Neural cell (in vitro differentiated cells): ENCODE measurements at regions not wholly inside any gene's neighbourhood (a gene's known extent, or its start where the extent isn't known, plus 50 kb on each side); places are given as distances from the start of the nearest gene placed in this dataset.

Experiments
- H2AFZ ChIP-seq: fragments of 200-600, 300-800 bp; sonication (generic), shearing (Covaris generic); 2 replicates; pipeline ENCODE4 v1.6.0; 2014; ENCODE audit warnings: low read depth, mild to moderate bottlenecking, antibody characterized with exemption, low read length, moderate library complexity
- H3F3A ChIP-seq: fragments of 200-600 bp; shearing (Covaris generic); 2 replicates; pipeline ENCODE4 v1.6.1; 2016; ENCODE audit warnings: mild to moderate bottlenecking, moderate library complexity, mixed read lengths, antibody characterized with exemption, low read length; ENCODE audit not compliant: insufficient read depth, poor library complexity, severe bottlenecking
- H3K27ac ChIP-seq: fragments of 200-600, 300-800 bp; sonication (generic), shearing (Covaris generic); 2 replicates; pipeline ENCODE4 v1.5.1; 2014; ENCODE audit warnings: mild to moderate bottlenecking, low read length, moderate library complexity
- H3K27me3 ChIP-seq: fragments of 300-800, 200-600 bp; sonication (generic), shearing (Covaris generic); 2 replicates; pipeline ENCODE4 v1.6.0; 2014; ENCODE audit warnings: mild to moderate bottlenecking, low read depth, low read length, moderate library complexity; ENCODE audit not compliant: insufficient read depth
- H3K36me3 ChIP-seq: fragments of 300-800, 200-600 bp; sonication (generic), shearing (Covaris generic); 2 replicates; pipeline ENCODE4 v1.5.1; 2014; ENCODE audit warnings: mild to moderate bottlenecking, antibody characterized with exemption, low read length, moderate library complexity; ENCODE audit not compliant: insufficient read depth
- H3K4me2 ChIP-seq: fragments of 300-800, 200-600 bp; sonication (generic), shearing (Covaris generic); 2 replicates; pipeline ENCODE4 v1.6.0; 2014; ENCODE audit warnings: mild to moderate bottlenecking, low read length
- H3K4me3 ChIP-seq: fragments of 300-800, 200-600 bp; sonication (generic), shearing (Covaris generic); 2 replicates; pipeline ENCODE4 v1.5.1; 2014; ENCODE audit warnings: mild to moderate bottlenecking, low read length, moderate library complexity
- H3K79me2 ChIP-seq: fragments of 200-600 bp; shearing (Covaris generic); replicated peaks from 2 replicates; pipeline ENCODE4 v1.6.0; 2014; ENCODE audit warnings: mild to moderate bottlenecking, low read length, moderate library complexity; ENCODE audit not compliant: insufficient read depth
- H3K9ac ChIP-seq: fragments of 300-800, 200-600 bp; sonication (generic), shearing (Covaris generic); 2 replicates; pipeline ENCODE4 v1.6.1; 2016; ENCODE audit warnings: mild to moderate bottlenecking, low read length, mixed read lengths
- H3K9me2 ChIP-seq: fragments of 200-600 bp; shearing (Covaris generic); 2 replicates; pipeline ENCODE4 v1.6.1; 2016; ENCODE audit warnings: mild to moderate bottlenecking, low read length, mixed read lengths; ENCODE audit not compliant: insufficient read depth
- H3K9me3 ChIP-seq: fragments of 200-600, 300-800 bp; sonication (generic), shearing (Covaris generic); 2 replicates; pipeline ENCODE4 v1.6.1; 2016; ENCODE audit warnings: mild to moderate bottlenecking, mixed run types, low read length, moderate library complexity, mixed read lengths
- H4K20me1 ChIP-seq: fragments of 200-600 bp; shearing (Covaris generic); 2 replicates; pipeline ENCODE4 v1.6.1; 2016; ENCODE audit warnings: mild to moderate bottlenecking, mixed run types; ENCODE audit not compliant: insufficient read depth
- EP300 ChIP-seq: fragments of 450-650 bp; conservative IDR thresholded peaks from 2 replicates; pipeline ENCODE4 v1.6.1; 2014; ENCODE audit warnings: antibody characterized with exemption, mild to moderate bottlenecking, moderate library complexity; ENCODE audit not compliant: poor library complexity, severe bottlenecking
- EZH2 ChIP-seq: fragments of 200-600, 300-800 bp; shearing (Covaris generic), sonication (generic); IDR thresholded peaks from 2 replicates; pipeline ENCODE4 v1.6.1; 2014; ENCODE audit warnings: antibody characterized with exemption, low read length, borderline replicate concordance, mild to moderate bottlenecking; ENCODE audit not compliant: insufficient read depth, poor library complexity, severe bottlenecking
- MXI1 ChIP-seq: fragments of 450-650 bp; conservative IDR thresholded peaks from 2 replicates; pipeline ENCODE4 v1.6.1; 2014; ENCODE audit warnings: antibody characterized with exemption, mild to moderate bottlenecking; ENCODE audit not compliant: poor library complexity, severe bottlenecking
- POLR2AphosphoS5 ChIP-seq: IDR thresholded peaks from 2 replicates; pipeline ENCODE4 v1.6.1; 2012
- RAD21 ChIP-seq: fragments of 450-650 bp; conservative IDR thresholded peaks from 2 replicates; pipeline ENCODE4 v1.6.1; 2014; ENCODE audit warnings: antibody characterized with exemption, mild to moderate bottlenecking, moderate library complexity
- SMC3 ChIP-seq: fragments of 450-650 bp; conservative IDR thresholded peaks from 2 replicates; pipeline ENCODE4 v1.6.1; 2014; ENCODE audit warnings: antibody characterized with exemption, mild to moderate bottlenecking, moderate library complexity; ENCODE audit not compliant: poor library complexity
- TAF1 ChIP-seq: IDR thresholded peaks from 2 replicates; pipeline ENCODE4 v1.6.1; 2012; ENCODE audit warnings: low read depth
- TF ChIP-seq, protein P1 (sequence below): IDR thresholded peaks from 2 replicates; pipeline ENCODE4 v1.6.1; 2012; ENCODE audit warnings: borderline replicate concordance
- TF ChIP-seq, protein P2 (sequence below): fragments of 450-650 bp; IDR thresholded peaks from 2 replicates; pipeline ENCODE4 v1.5.1; 2014; ENCODE audit warnings: antibody characterized with exemption, mild to moderate bottlenecking, moderate library complexity; ENCODE audit not compliant: poor library complexity, severe bottlenecking

DNA sequence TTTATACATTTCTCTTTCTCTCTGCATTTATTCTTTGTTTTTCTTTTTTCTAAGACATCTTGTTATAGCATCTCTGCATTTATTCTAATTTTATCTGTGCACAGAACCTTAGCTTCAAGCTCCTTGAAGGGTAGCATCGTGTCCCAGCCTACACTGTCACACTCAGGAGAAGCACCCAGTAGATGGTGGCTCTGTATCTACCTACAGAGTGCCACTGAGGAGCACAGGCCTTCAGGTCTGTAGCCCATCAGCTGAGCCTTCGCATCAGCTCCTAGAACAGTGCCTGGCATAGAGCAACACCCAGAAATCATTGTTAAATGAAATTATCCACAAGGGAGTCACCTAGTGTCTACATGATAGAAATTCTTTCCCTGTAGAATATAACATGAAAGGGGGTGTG is 203.0 kb upstream of the KLF14 start:
- Histone ChIP-seq H3K4me3 (no peak overlapping the region), H3K79me2 (no peaks in the 10 kb centered on the region), H3F3A (no peaks in the 10 kb centered on the region), H3K9me2 (no peaks in the 10 kb centered on the region), H3K9me3 (no peaks in the 10 kb centered on the region), H3K36me3 (no peaks in the 10 kb centered on the region), H4K20me1 (no peaks in the 10 kb centered on the region), H3K9ac (no peak overlapping the region), H2AFZ (no peak overlapping the region), H3K4me2 (no peak overlapping the region), H3K27ac (no peak overlapping the region), H3K27me3 (no peaks in the 10 kb centered on the region)
- TF ChIP-seq SMC3 (no peak), TAF1 (no peak), POLR2AphosphoS5 (no peak), RAD21 (no peak), MXI1 (no peak), EP300 (no peak), EZH2 (no peak)
- TF ChIP-seq, protein P1, sequence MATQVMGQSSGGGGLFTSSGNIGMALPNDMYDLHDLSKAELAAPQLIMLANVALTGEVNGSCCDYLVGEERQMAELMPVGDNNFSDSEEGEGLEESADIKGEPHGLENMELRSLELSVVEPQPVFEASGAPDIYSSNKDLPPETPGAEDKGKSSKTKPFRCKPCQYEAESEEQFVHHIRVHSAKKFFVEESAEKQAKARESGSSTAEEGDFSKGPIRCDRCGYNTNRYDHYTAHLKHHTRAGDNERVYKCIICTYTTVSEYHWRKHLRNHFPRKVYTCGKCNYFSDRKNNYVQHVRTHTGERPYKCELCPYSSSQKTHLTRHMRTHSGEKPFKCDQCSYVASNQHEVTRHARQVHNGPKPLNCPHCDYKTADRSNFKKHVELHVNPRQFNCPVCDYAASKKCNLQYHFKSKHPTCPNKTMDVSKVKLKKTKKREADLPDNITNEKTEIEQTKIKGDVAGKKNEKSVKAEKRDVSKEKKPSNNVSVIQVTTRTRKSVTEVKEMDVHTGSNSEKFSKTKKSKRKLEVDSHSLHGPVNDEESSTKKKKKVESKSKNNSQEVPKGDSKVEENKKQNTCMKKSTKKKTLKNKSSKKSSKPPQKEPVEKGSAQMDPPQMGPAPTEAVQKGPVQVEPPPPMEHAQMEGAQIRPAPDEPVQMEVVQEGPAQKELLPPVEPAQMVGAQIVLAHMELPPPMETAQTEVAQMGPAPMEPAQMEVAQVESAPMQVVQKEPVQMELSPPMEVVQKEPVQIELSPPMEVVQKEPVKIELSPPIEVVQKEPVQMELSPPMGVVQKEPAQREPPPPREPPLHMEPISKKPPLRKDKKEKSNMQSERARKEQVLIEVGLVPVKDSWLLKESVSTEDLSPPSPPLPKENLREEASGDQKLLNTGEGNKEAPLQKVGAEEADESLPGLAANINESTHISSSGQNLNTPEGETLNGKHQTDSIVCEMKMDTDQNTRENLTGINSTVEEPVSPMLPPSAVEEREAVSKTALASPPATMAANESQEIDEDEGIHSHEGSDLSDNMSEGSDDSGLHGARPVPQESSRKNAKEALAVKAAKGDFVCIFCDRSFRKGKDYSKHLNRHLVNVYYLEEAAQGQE, result no peak
- TF ChIP-seq, protein P2, sequence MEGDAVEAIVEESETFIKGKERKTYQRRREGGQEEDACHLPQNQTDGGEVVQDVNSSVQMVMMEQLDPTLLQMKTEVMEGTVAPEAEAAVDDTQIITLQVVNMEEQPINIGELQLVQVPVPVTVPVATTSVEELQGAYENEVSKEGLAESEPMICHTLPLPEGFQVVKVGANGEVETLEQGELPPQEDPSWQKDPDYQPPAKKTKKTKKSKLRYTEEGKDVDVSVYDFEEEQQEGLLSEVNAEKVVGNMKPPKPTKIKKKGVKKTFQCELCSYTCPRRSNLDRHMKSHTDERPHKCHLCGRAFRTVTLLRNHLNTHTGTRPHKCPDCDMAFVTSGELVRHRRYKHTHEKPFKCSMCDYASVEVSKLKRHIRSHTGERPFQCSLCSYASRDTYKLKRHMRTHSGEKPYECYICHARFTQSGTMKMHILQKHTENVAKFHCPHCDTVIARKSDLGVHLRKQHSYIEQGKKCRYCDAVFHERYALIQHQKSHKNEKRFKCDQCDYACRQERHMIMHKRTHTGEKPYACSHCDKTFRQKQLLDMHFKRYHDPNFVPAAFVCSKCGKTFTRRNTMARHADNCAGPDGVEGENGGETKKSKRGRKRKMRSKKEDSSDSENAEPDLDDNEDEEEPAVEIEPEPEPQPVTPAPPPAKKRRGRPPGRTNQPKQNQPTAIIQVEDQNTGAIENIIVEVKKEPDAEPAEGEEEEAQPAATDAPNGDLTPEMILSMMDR, result no peak

DNA sequence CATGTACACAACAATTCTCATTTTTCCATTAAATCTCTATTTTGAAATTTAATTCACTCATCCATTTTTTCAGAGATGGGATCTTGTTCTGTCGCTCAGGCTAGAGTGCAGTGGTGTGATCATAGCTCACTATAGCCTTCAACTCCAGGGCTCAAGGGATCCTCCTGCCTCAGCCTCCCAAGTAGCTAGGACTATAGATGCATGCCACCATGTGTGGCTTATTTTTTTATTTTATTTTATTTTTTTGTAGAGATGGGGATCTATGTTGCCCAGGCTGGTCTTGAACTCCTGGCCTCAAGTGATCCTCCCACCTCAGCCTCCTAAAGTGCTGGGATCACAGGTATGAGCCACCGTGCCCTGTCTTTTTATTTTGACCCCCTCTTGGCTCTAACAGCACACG is 203.8 kb upstream of the KLF14 start:
- Histone ChIP-seq H3K9ac (no peak overlapping the region), H3K4me3 (no peak overlapping the region), H3K9me2 (no peaks in the 10 kb centered on the region), H2AFZ (no peak overlapping the region), H4K20me1 (no peaks in the 10 kb centered on the region), H3K36me3 (no peaks in the 10 kb centered on the region), H3K4me2 (no peak overlapping the region), H3K9me3 (no peaks in the 10 kb centered on the region), H3K27ac (no peak overlapping the region), H3F3A (no peaks in the 10 kb centered on the region), H3K79me2 (no peaks in the 10 kb centered on the region), H3K27me3 (no peaks in the 10 kb centered on the region)
- TF ChIP-seq SMC3, result no peak
- TF ChIP-seq RAD21, result no peak
- no peak for TF ChIP-seq POLR2AphosphoS5
- no peak for TF ChIP-seq TAF1
- TF ChIP-seq, protein P2, result no peak
- no peak for TF ChIP-seq MXI1
- TF ChIP-seq, protein P1, result no peak
- TF ChIP-seq EZH2, result no peak
- no peak for TF ChIP-seq EP300
